Rectal smooth muscle tissue (tissue), 1 donor: ENCODE measurements at regions not wholly inside any gene's neighbourhood (a gene's known extent, or its start where the extent isn't known, plus 50 kb on each side); places are given as distances from the start of the nearest gene placed in this dataset.
A peak's percentile ranks its signal among the peaks of the same experiment; 100 is the strongest.

Experiments
- H3K27ac ChIP-seq: one replicate; pipeline ENCODE4 v1.7.0; 2013; ENCODE audit warnings: low read depth, low read length, inconsistent platforms
- H3K27me3 ChIP-seq: one replicate; pipeline ENCODE4 v1.7.0; 2013; ENCODE audit warnings: low read length; ENCODE audit not compliant: control insufficient read depth, insufficient read depth
- H3K36me3 ChIP-seq: one replicate; pipeline ENCODE4 v1.7.0; 2013; ENCODE audit warnings: low read length; ENCODE audit not compliant: control insufficient read depth, insufficient read depth
- H3K4me1 ChIP-seq: one replicate; pipeline ENCODE4 v1.7.0; 2013; ENCODE audit warnings: low read length; ENCODE audit not compliant: control insufficient read depth, insufficient read depth
- H3K4me3 ChIP-seq: one replicate; pipeline ENCODE4 v1.7.0; 2013; ENCODE audit warnings: low read length
- H3K9ac ChIP-seq: one replicate; pipeline ENCODE4 v1.7.0; 2013; ENCODE audit warnings: low read length

DNA sequence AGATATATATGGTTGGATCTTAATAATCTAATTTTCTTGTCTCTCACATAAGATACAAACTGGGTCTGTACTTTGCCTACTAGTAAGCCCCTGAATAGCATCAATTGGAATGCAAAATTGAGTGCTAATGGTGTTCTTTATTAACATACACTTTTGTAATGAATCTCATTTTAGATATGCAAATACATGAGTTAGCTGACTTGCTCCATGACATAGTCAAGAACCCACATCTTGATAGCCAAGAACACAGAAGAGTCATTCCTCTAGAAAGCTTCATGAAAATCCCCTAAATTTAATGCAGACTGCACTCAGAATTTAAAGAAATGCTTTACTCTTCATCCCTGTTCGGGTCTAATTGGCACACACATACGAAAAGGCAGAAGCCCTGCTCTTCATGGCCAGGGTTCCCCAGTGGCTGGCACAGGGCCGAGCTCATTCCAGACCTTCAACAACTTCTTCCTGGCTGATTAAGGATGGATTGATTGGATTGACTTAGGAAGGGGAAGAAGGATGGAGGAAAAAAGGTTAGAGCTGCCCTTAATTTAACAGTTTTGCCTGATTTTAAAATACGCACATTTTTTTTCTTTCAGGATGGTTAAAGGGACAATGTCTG is 431.1 kb upstream of the KLF6 start:
- no peak overlapping the region for H3K9ac ChIP-seq
- no peaks in the 10 kb centered on the region for H3K27me3 ChIP-seq
- no peak overlapping the region for H3K27ac ChIP-seq
- no peaks in the 10 kb centered on the region for H3K36me3 ChIP-seq
- H3K4me3 ChIP-seq: no peak overlapping the region
- H3K4me1 ChIP-seq: no peaks in the 10 kb centered on the region

DNA sequence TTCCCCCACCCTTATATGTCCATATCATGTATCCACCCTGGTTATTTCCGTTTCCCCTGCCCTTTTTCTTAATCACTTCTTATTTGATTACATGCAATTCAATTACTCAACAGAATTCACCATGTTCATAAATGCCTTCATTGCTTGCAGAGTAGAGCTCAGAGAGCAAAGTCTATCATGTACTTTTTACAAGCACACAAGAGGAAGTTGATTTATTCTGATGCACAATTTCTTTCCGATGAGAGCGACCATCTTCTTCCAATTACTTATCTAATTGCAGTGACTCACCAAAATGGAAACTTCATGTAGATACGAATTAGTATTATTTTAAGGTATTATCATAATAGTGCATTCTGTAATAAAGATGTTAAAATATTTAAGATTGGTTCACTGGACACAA is 430.5 kb upstream of the KLF6 start:
- no peak overlapping the region for H3K4me3 ChIP-seq
- H3K27me3 ChIP-seq: no peaks in the 10 kb centered on the region
- no peak overlapping the region for H3K9ac ChIP-seq
- no peak overlapping the region for H3K27ac ChIP-seq
- H3K36me3 ChIP-seq: no peaks in the 10 kb centered on the region
- H3K4me1 ChIP-seq: no peaks in the 10 kb centered on the region

DNA sequence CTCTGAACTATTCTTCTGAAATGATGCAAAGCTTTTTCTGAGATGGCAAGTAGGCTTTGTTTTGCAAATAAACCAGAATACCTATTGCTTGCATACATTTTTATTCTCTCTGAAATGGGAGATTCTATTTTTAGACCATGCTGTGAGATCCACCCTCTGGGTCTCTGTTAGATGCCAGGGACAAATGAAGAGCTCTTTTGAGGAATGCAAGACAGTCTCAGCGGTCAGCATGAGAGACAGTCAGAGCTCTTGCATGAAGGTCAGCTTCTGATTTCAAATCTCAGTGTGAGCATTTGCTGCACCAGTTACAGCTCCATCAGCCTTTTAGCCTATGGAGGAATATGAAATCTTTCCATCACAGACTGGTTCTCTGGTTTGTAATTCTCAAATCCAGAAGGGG is 429.9 kb upstream of the KLF6 start:
- Histone ChIP-seq H3K27ac (no peak overlapping the region), H3K4me3 (no peak overlapping the region), H3K4me1 (no peaks in the 10 kb centered on the region)

DNA sequence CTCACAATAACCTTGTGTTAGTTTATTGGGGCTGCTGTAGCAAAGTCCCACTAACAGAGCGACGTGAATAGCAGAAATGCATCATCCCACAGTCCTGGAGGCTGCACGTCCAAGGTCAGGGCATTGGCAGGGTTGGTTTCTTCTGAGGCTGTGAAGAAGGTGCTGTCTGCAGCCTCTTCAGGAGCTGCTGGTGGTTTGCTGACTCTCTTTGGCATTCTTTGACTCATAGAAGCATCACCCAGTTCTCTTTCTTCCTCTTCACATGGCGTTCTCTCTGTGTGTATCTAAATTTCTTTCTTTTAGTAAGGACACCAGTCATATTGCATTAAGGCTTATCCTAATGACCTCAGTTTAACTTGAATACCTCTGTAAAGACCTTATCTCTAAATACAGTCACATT is 428.4 kb upstream of the KLF6 start:
- Histone ChIP-seq H3K27me3 (no peaks in the 10 kb centered on the region), H3K27ac (no peak overlapping the region), H3K9ac (no peak overlapping the region), H3K4me1 (no peaks in the 10 kb centered on the region), H3K36me3 (no peaks in the 10 kb centered on the region), H3K4me3 (no peak overlapping the region)

More for the DNA sequence above, 429.9 kb upstream of the KLF6 start:
- Histone ChIP-seq H3K9ac (no peak overlapping the region), H3K27me3 (no peaks in the 10 kb centered on the region), H3K36me3 (no peaks in the 10 kb centered on the region)

DNA sequence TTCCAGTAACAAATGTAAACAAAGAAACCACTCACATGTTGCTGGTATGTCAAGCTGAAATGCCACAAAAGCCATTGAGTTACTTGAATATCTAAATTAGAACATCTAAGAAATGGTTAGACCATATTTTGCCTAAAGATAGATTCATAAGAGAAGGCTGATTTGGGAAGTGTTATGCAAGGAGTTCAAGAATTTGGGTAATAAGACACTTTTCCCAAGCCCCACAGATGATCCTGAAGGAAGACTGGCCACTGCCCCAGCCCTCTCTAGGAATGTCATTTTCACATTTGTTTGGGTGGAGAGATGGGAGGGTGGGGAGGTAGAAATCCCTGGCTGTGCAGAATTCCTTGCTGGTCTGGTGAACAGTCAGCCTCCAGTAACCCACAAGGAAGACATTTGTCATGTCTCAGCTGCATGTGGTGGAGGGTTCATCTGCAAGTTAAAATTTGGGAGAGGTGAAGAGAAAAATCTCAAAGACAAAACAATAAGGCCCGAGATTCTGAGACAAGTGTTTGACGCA is 427.2 kb upstream of the KLF6 start:
- no peak overlapping the region for H3K9ac ChIP-seq
- no peaks in the 10 kb centered on the region for H3K36me3 ChIP-seq
- no peak overlapping the region for H3K4me3 ChIP-seq
- H3K4me1 ChIP-seq: no peaks in the 10 kb centered on the region
- no peak overlapping the region for H3K27ac ChIP-seq
- no peaks in the 10 kb centered on the region for H3K27me3 ChIP-seq

DNA sequence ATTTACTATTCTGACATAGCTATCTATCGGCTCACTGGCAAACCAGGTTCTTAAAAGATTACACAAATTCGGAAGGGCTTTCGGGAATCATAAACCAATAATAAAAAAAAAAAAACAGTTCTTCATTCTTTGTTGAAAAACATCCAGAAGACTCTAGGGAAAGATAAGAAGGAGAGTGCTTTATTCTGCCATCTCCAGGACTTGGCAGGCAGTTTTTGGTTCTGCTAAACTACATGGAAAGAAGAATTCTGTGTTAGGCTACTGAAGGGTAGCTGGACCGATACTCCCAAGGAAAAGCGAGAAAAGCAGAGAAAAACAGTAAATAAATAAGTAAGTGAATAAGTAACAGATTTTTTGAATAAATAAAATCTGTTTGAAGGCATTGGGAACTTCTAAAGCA is 423.5 kb upstream of the KLF6 start:
- Histone ChIP-seq H3K9ac (no peak overlapping the region), H3K27ac (no peak overlapping the region), H3K4me1 (no peaks in the 10 kb centered on the region), H3K4me3 (no peak overlapping the region), H3K36me3 (no peaks in the 10 kb centered on the region), H3K27me3 (no peaks in the 10 kb centered on the region)

DNA sequence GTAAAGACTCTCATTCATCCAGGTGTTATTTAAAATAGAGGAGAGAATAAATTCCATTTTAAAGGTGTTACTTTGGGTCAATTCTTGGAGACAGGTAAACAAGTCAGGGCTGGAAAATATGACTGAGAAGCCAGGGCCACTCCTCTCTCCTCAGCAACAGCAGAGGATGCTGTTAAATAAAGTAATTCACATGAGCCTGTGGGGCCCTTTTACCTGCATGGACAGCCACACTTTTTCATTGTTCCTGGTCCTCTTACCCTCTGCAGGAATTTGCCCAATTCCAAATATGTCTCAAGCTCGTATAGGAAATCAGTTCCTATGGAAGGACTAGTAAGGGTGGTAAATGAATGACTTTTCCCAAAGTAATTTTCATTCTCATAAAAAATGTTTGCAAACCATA is 420.1 kb upstream of the KLF6 start:
- H3K27me3 ChIP-seq: no peaks in the 10 kb centered on the region
- H3K27ac ChIP-seq: no peak overlapping the region
- no peak overlapping the region for H3K4me3 ChIP-seq
- H3K9ac ChIP-seq: no peak overlapping the region
- H3K36me3 ChIP-seq: no peaks in the 10 kb centered on the region
- no peaks in the 10 kb centered on the region for H3K4me1 ChIP-seq

DNA sequence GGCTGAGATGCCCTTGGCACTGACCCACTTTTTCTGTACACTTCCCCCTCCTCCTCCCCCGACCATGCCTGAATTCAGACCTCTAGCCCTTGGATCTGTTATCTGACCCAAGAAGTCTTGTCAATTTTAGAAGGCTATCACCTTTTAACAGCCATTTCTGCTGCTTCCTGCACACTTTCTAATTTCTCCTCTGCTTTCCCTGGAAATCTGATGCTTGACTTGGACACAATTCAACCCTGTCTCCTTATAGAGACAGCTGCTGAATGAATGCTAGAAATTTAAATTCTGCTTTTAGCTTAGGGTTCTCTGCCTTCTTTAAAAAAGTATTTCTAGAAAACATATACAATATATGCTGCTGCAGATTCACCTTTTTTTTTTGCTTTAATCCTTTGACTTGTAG is 417.9 kb upstream of the KLF6 start:
- Histone ChIP-seq H3K4me1 (peaks cover 7% of the 10 kb centered on the region), H3K4me3 (no peak overlapping the region), H3K27ac (no peak overlapping the region), H3K27me3 (no peaks in the 10 kb centered on the region), H3K9ac (no peak overlapping the region), H3K36me3 (no peaks in the 10 kb centered on the region)

DNA sequence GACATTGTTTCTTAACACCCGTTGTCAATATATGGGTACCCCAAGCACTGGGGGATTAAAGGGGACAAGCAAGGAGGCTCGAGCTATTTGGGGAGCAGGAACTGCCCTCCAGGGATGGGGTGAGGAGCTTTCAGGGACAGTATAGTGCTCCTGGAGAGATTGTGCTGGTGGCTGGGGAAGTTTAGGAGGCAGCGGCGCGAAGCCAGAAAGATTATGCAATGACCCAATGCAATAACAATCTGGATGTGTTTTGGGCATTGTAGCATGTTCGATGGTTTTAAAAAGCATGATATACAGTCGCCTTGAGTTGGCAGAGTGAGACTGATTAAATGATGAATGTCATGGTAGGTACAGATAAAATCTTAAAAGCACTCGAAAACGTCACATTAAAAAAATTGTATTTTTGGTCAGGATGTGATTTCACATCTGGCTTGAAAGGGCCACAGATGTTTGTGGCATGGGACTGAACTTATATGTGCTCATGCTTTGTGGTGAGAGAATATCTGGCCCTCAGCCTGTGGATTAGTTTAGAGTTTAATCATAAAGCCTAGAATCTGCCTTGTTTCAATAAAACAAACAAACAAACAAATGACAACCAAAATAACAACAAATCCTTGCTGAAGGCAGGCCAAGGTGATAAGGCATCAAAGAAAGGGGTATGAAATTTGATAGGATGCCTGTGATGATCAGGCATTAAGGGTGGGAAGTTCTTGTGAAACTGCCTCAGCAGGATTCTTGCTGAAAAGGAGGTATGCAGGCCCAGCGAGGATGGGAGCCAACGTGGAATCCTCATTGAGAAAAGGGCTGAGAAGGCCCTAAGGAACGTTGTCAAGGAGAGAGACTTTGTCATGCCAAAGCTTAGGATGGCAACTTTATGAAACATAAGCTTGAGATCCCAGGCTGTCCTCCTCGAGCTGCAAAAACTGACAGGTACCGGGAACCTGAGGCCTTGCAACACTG is 417.1 kb upstream of the KLF6 start:
- no peak overlapping the region for H3K27ac ChIP-seq
- peaks cover 15% of the 10 kb centered on the region for H3K4me1 ChIP-seq
- H3K36me3 ChIP-seq: no peaks in the 10 kb centered on the region
- H3K9ac ChIP-seq: no peak overlapping the region
- no peaks in the 10 kb centered on the region for H3K27me3 ChIP-seq
- no peak overlapping the region for H3K4me3 ChIP-seq

DNA sequence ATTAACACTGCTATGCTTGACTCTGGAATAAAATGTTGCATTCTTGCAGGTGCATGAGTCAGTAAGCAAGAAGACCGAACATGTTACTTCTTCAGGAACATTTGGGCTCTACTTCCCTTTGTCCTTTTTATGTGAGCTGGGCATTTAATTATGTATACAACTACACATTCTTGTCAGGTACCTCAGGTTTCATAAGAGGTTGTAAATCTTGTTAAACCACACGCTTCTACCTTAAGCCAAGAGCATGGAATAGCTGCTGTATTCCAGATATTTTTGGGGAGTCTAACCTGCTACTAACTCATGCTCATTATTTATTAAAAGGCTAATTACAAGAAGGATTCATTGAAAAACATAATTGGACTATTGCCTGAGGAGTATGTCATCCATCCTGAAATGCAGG is 414.2 kb upstream of the KLF6 start:
- no peaks in the 10 kb centered on the region for H3K36me3 ChIP-seq
- H3K27me3 ChIP-seq: no peaks in the 10 kb centered on the region
- H3K4me1 ChIP-seq: peaks cover 21% of the 10 kb centered on the region
- H3K4me3 ChIP-seq: no peak overlapping the region
- no peak overlapping the region for H3K9ac ChIP-seq
- no peak overlapping the region for H3K27ac ChIP-seq

DNA sequence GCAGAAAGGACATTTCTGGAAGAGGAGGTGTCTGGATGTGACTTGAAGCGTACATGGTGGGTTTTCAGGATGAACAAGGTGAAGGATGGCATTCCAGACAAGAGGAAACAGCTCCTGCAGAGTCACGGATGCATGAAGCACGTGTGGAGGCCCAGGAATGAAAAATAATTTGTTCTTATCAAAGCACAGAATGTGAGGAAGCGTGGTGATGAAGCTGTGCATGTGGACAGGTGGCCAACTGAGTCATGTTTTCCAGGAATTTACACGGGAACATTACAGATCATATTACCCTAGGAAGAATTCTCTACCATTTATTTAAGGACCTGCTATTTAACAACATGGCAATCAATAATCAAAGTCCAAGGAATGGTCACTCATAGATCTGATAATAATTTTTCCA is 413.2 kb upstream of the KLF6 start:
- H3K9ac ChIP-seq: no peak overlapping the region
- H3K27me3 ChIP-seq: no peaks in the 10 kb centered on the region
- H3K36me3 ChIP-seq: no peaks in the 10 kb centered on the region
- H3K27ac ChIP-seq: no peak overlapping the region
- peaks cover 21% of the 10 kb centered on the region for H3K4me1 ChIP-seq
- H3K4me3 ChIP-seq: no peak overlapping the region

DNA sequence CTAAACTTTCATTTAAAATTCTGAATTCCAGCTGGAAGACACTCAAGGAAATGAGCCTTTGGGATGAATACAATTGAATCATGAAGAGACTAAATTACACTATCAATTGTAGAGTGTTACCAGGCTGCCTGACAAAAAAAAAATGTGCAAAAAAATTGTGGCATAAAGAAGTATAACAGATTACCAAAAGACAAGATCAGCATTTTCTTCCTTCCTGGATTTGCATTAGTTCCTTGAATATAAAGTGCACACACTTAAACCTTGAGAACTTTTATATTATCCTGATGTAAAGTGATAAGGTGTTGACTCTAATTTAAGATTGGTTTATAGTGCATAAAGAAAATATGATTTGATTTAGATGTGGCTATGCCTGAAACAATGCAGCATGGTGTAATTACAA is 412.7 kb upstream of the KLF6 start:
- Histone ChIP-seq H3K9ac (no peak overlapping the region), H3K27ac (peak overlapping the region; percentile 78), H3K27me3 (no peaks in the 10 kb centered on the region), H3K36me3 (no peaks in the 10 kb centered on the region), H3K4me1 (peaks cover 21% of the 10 kb centered on the region), H3K4me3 (no peak overlapping the region)
